H9 (cell line): ENCODE measurements at regions not wholly inside any gene's neighbourhood (a gene's known extent, or its start where the extent isn't known, plus 50 kb on each side); places are given as distances from the start of the nearest gene placed in this dataset.

Source experiments
- DNase-seq: peaks from one replicate; pipeline ENCODE4 v3.0.0-alpha.2; 2017
- H2AFZ ChIP-seq: one replicate; pipeline ENCODE4 v1.6.1; 2013; ENCODE audit warnings: mild to moderate bottlenecking, low read length, control low read depth, moderate library complexity
- H2AK5ac ChIP-seq: 2 replicates; pipeline ENCODE4 v1.6.1; 2013; ENCODE audit warnings: low read length, control low read depth, mixed read lengths; ENCODE audit not compliant: insufficient read length
- H2BK120ac ChIP-seq: one replicate; pipeline ENCODE4 v1.6.1; 2013; ENCODE audit warnings: low read depth, mild to moderate bottlenecking, low read length, control low read depth, inconsistent platforms; ENCODE audit not compliant: poor library complexity, severe bottlenecking
- H2BK12ac ChIP-seq: 2 replicates; pipeline ENCODE4 v1.6.1; 2013; ENCODE audit warnings: low read length, control low read depth, mixed read lengths, low read depth; ENCODE audit not compliant: insufficient read length
- H2BK15ac ChIP-seq: 2 replicates; pipeline ENCODE4 v1.6.1; 2013; ENCODE audit warnings: low read depth, low read length, control low read depth
- H2BK20ac ChIP-seq: one replicate; pipeline ENCODE4 v1.6.1; 2013; ENCODE audit warnings: low read depth, mild to moderate bottlenecking, low read length, control low read depth, inconsistent platforms; ENCODE audit not compliant: poor library complexity, severe bottlenecking
- H2BK5ac ChIP-seq: 2 replicates; pipeline ENCODE4 v1.6.1; 2013; ENCODE audit warnings: low read length, control low read depth, mixed read lengths; ENCODE audit not compliant: insufficient read length
- H3K14ac ChIP-seq: 2 replicates; pipeline ENCODE4 v1.6.1; 2013; ENCODE audit warnings: low read length, control low read depth; ENCODE audit not compliant: insufficient read depth
- H3K18ac ChIP-seq: 2 replicates; pipeline ENCODE4 v1.6.1; 2013; ENCODE audit warnings: low read depth, mild to moderate bottlenecking, mixed read lengths, low read length, control low read depth; ENCODE audit not compliant: insufficient read length
- H3K23ac ChIP-seq: 2 replicates; pipeline ENCODE4 v1.6.1; 2013; ENCODE audit warnings: low read length, control low read depth, mixed read lengths, low read depth; ENCODE audit not compliant: insufficient read length
- H3K23me2 ChIP-seq: 2 replicates; pipeline ENCODE4 v1.6.1; 2013; ENCODE audit warnings: low read depth, mild to moderate bottlenecking, mixed read lengths, low read length, control low read depth; ENCODE audit not compliant: insufficient read length, poor library complexity, severe bottlenecking
- H3K27ac ChIP-seq: 2 replicates; pipeline ENCODE4 v1.5.1; 2013; ENCODE audit warnings: low read length, control low read depth, mixed read lengths, low read depth; ENCODE audit not compliant: insufficient read length
- H3K27me3 ChIP-seq: 2 replicates; pipeline ENCODE4 v1.6.1; 2013; ENCODE audit warnings: low read length, control low read depth, inconsistent platforms; ENCODE audit not compliant: insufficient read depth
- H3K4ac ChIP-seq: 2 replicates; pipeline ENCODE4 v1.6.1; 2013; ENCODE audit warnings: low read depth, mild to moderate bottlenecking, control low read depth, inconsistent platforms, low read length, moderate library complexity
- H3K4me1 ChIP-seq: 2 replicates; pipeline ENCODE4 v1.6.1; 2013; ENCODE audit warnings: low read length, control low read depth, inconsistent platforms; ENCODE audit not compliant: insufficient read depth
- H3K4me2 ChIP-seq: 2 replicates; pipeline ENCODE4 v1.6.1; 2013; ENCODE audit warnings: low read length, control low read depth, mixed read lengths; ENCODE audit not compliant: insufficient read length, insufficient read depth
- H3K56ac ChIP-seq: 2 replicates; pipeline ENCODE4 v1.6.1; 2013; ENCODE audit warnings: low read depth, mild to moderate bottlenecking, mixed read lengths, low read length, control low read depth; ENCODE audit not compliant: insufficient read length
- H3K79me1 ChIP-seq: 2 replicates; pipeline ENCODE4 v1.6.1; 2013; ENCODE audit warnings: low read depth, mild to moderate bottlenecking, moderate library complexity, low read length, control low read depth, inconsistent platforms; ENCODE audit not compliant: insufficient read depth, poor library complexity, severe bottlenecking
- H3K79me2 ChIP-seq: 2 replicates; pipeline ENCODE4 v1.6.1; 2013; ENCODE audit warnings: low read length, control low read depth, inconsistent platforms; ENCODE audit not compliant: insufficient read depth
- H3K9ac ChIP-seq: 2 replicates; pipeline ENCODE4 v1.6.1; 2013; ENCODE audit warnings: low read length, control low read depth, mixed read lengths; ENCODE audit not compliant: insufficient read length; ENCODE audit errors: extremely low read depth
- H3K9me3 ChIP-seq: one replicate; pipeline ENCODE4 v1.6.1; 2013; ENCODE audit warnings: low read depth, low read length, inconsistent platforms; ENCODE audit not compliant: control insufficient read depth
- H3T11ph ChIP-seq: one replicate; pipeline ENCODE4 v1.6.1; 2013; ENCODE audit warnings: mild to moderate bottlenecking, low read length, control low read depth, inconsistent platforms
- H4K20me1 ChIP-seq: one replicate; pipeline ENCODE4 v1.6.1; 2013; ENCODE audit not compliant: control insufficient read depth, insufficient read length, insufficient read depth
- H4K5ac ChIP-seq: 2 replicates; pipeline ENCODE4 v1.6.1; 2013; ENCODE audit warnings: low read depth, mild to moderate bottlenecking, mixed read lengths, low read length, control low read depth; ENCODE audit not compliant: insufficient read length
- H4K8ac ChIP-seq: replicated peaks from 2 replicates; pipeline ENCODE4 v1.6.1; 2013; ENCODE audit warnings: low read length, control low read depth, mixed read lengths, low read depth; ENCODE audit not compliant: insufficient read length
- H4K91ac ChIP-seq: 2 replicates; pipeline ENCODE4 v1.6.1; 2013; ENCODE audit warnings: low read depth, mild to moderate bottlenecking, moderate library complexity, mixed read lengths, low read length, control low read depth; ENCODE audit not compliant: insufficient read length
- H3K27ac Mint-ChIP-seq, 3 experiments: 2 replicates in 2 of 3; 3 replicates in 1 of 3; pipeline ENCODE4 v1.8.0; 2020 to 2021; ENCODE audit warnings: mixed read lengths in 3 of 3, mild to moderate bottlenecking in 1 of 3, moderate library complexity in 1 of 3
- H3K27me3 Mint-ChIP-seq: 2 replicates; pipeline ENCODE4 v1.8.0; 2021; ENCODE audit warnings: low read depth, mild to moderate bottlenecking, moderate library complexity, mixed read lengths
- H3K36me3 Mint-ChIP-seq, 3 experiments: 2 replicates in 2 of 3; 3 replicates in 1 of 3; pipeline ENCODE4 v1.8.0; 2020 to 2021; ENCODE audit warnings: low read depth in 3 of 3, mixed read lengths in 3 of 3; ENCODE audit not compliant: insufficient read depth in 1 of 3
- H3K4me1 Mint-ChIP-seq, 2 experiments: 2 replicates each; pipeline ENCODE4 v1.8.0; 2020; ENCODE audit warnings: mixed read lengths in 2 of 2
- H3K4me3 Mint-ChIP-seq, 2 experiments: 2 replicates in 1 of 2; 3 replicates in 1 of 2; pipeline ENCODE4 v1.8.0; 2020 to 2021; ENCODE audit warnings: mild to moderate bottlenecking in 2 of 2, mixed read lengths in 2 of 2, moderate library complexity in 1 of 2
- H3K9me3 Mint-ChIP-seq, 2 experiments: 2 replicates in 1 of 2; 3 replicates in 1 of 2; pipeline ENCODE4 v1.8.0; 2020; ENCODE audit warnings: mild to moderate bottlenecking in 2 of 2, mixed read lengths in 2 of 2, moderate library complexity in 1 of 2
- WGBS: extraction: QIAGEN DNeasy Blood & Tissue Kit; methylation state at CpG from one replicate; pipeline ENCODE4 v1.1.7; 2013; ENCODE audit warnings: missing lambda C conversion rate, low lambda C conversion rate, mixed read lengths; ENCODE audit not compliant: insufficient read length; ENCODE audit errors: extremely low coverage; 5-methylcytosine and 5-hydroxymethylcytosine counted together
- TF ChIP-seq, protein P1 (sequence below): fragments of 200-600 bp; sonication (generic); conservative IDR thresholded peaks from 3 replicates; pipeline ENCODE4 v1.8.0; 2021; ENCODE audit warnings: antibody characterized with exemption, mild to moderate bottlenecking

DNA sequence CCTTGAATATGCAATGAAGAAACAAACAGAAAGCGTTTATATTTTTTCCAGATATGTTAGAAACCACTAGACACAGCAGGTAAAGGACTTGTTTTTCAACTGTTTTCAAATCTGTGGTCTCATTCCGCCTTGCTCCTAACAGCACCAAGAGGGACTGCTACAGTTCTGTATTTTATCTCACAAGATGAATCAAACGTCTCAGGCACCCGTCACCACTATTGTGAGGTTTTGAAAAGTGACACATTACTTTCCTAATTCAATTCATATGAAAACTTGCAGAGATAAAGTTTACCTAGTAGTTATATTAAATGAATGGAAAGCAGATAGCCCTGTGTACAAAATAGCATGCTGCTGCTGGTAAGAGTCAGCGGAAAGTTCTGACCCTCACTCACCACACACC, 386.3 kb downstream of the ETS1 start:
- Histone ChIP-seq H3T11ph (no peak overlapping the region), H4K5ac (no peak overlapping the region), H3K79me1 (no peaks in the 10 kb centered on the region), H3K23ac (no peak overlapping the region), H2BK20ac (no peak overlapping the region), H3K4me2 (no peak overlapping the region), H4K20me1 (no peaks in the 10 kb centered on the region), H2BK12ac (no peak overlapping the region), H3K79me2 (no peaks in the 10 kb centered on the region), H2BK5ac (no peak overlapping the region), H2AK5ac (no peak overlapping the region), H4K8ac (no peak overlapping the region), H3K56ac (no peak overlapping the region), H2AFZ (no peak overlapping the region), H3K18ac (no peak overlapping the region), H3K23me2 (no peaks in the 10 kb centered on the region), H3K14ac (no peak overlapping the region), H3K27ac (no peak overlapping the region), H2BK15ac (no peak overlapping the region), H2BK120ac (no peak overlapping the region), H4K91ac (no peak overlapping the region), H3K4ac (no peak overlapping the region), H3K9me3 (no peaks in the 10 kb centered on the region), H3K9ac (no peak overlapping the region), H3K4me1 (no peaks in the 10 kb centered on the region), H3K27me3 (no peaks in the 10 kb centered on the region)
- Mint-ChIP-seq H3K27me3 (no peaks in the 10 kb centered on the region), H3K4me1 (no peaks in the 10 kb centered on the region), H3K4me3 (no peak overlapping the region), H3K36me3 (no peaks in the 10 kb centered on the region), H3K27ac (no peak overlapping the region), H3K9me3 (no peaks in the 10 kb centered on the region)
- no CpG with 5 or more reads among the region's 5 CpGs for WGBS
- TF ChIP-seq, protein P1, sequence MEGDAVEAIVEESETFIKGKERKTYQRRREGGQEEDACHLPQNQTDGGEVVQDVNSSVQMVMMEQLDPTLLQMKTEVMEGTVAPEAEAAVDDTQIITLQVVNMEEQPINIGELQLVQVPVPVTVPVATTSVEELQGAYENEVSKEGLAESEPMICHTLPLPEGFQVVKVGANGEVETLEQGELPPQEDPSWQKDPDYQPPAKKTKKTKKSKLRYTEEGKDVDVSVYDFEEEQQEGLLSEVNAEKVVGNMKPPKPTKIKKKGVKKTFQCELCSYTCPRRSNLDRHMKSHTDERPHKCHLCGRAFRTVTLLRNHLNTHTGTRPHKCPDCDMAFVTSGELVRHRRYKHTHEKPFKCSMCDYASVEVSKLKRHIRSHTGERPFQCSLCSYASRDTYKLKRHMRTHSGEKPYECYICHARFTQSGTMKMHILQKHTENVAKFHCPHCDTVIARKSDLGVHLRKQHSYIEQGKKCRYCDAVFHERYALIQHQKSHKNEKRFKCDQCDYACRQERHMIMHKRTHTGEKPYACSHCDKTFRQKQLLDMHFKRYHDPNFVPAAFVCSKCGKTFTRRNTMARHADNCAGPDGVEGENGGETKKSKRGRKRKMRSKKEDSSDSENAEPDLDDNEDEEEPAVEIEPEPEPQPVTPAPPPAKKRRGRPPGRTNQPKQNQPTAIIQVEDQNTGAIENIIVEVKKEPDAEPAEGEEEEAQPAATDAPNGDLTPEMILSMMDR: no peak
- DNase-seq: no peak
